ENCODE measurements at regions not wholly inside any gene's neighbourhood (a gene's known extent, or its start where the extent isn't known, plus 50 kb on each side); places are given as distances from the start of the nearest gene placed in this dataset.

GRCh38 chr9:84573083-84573482 lies 96.4 kb upstream of the NTRK2 start:
- no peak for TF ChIP-seq CTCF (IDR thresholded peaks at IDR 0.05; ENCODE audit: extremely low read depth, missing control alignments)

GRCh38 chr9:84575705-84576104 lies 93.8 kb upstream of the NTRK2 start:
- DNase-seq (ENCODE audit: low spot score) = no peak
- no peak for TF ChIP-seq CTCF (IDR thresholded peaks at IDR 0.05; ENCODE audit: extremely low read depth, missing control alignments)

More at GRCh38 chr9:84573083-84573482, 96.4 kb upstream of the NTRK2 start:
- no peak for DNase-seq (ENCODE audit: low spot score)

GRCh38 chr9:84583866-84584265 lies 85.7 kb upstream of the NTRK2 start:
- no peak for DNase-seq (ENCODE audit: low spot score)
- no peak for TF ChIP-seq CTCF (IDR thresholded peaks at IDR 0.05; ENCODE audit: extremely low read depth, missing control alignments)

GRCh38 chr9:84586662-84587061 lies 82.9 kb upstream of the NTRK2 start:
- TF ChIP-seq CTCF (IDR thresholded peaks at IDR 0.05; ENCODE audit: extremely low read depth, missing control alignments) = no peak

GRCh38 chr9:84587153-84587552 lies 82.4 kb upstream of the NTRK2 start:
- TF ChIP-seq CTCF (IDR thresholded peaks at IDR 0.05; ENCODE audit: extremely low read depth, missing control alignments) = no peak
- DNase-seq (ENCODE audit: low spot score) = no peak

More at GRCh38 chr9:84586662-84587061, 82.9 kb upstream of the NTRK2 start:
- DNase-seq (ENCODE audit: low spot score) = no peak

GRCh38 chr9:84589542-84589941 lies 80.0 kb upstream of the NTRK2 start:
- no peak for TF ChIP-seq CTCF (IDR thresholded peaks at IDR 0.05; ENCODE audit: extremely low read depth, missing control alignments)
- no peak for DNase-seq (ENCODE audit: low spot score)

GRCh38 chr9:84590706-84591105 lies 78.8 kb upstream of the NTRK2 start:
- TF ChIP-seq CTCF (IDR thresholded peaks at IDR 0.05; ENCODE audit: extremely low read depth, missing control alignments) = no peak
- DNase-seq (ENCODE audit: low spot score) = no peak
